Esophagus squamous epithelium (tissue), 5 donors: ENCODE measurements at regions not wholly inside any gene's neighbourhood (a gene's known extent, or its start where the extent isn't known, plus 50 kb on each side); places are given as distances from the start of the nearest gene placed in this dataset.

Experiments used
- DNase-seq: peaks from one replicate; lab custom pipeline; 2025; lab: John Stamatoyannopoulos, UW
- H3K27ac ChIP-seq, 4 donors: fragments of 200-600 bp; sonication (generic); one replicate each; pipeline ENCODE4 v1.5.1; 2016 to 2019; ENCODE audit warnings: mild to moderate bottlenecking in 1 of 4
- H3K27me3 ChIP-seq, 4 donors: fragments of 200-600 bp; sonication (generic); 1 replicate in 3 of 4; 2 replicates in 1 of 4; pipeline versions ENCODE4 v1.5.1 to v1.6.0; 2017 to 2021; ENCODE audit warnings: antibody characterized with exemption in 1 of 4
- H3K36me3 ChIP-seq, 3 donors: fragments of 200-600 bp; sonication (generic); one replicate each; pipeline ENCODE4 v1.5.1; 2016 to 2019
- H3K4me1 ChIP-seq, 3 donors: fragments of 200-600 bp; sonication (generic); one replicate each; pipeline ENCODE4 v1.5.1; 2017 to 2019
- H3K4me3 ChIP-seq, 4 donors: fragments of 200-600 bp; sonication (generic); 1 replicate in 3 of 4; 2 replicates in 1 of 4; pipeline ENCODE4 v1.5.1; 2016 to 2019; ENCODE audit warnings: mild to moderate bottlenecking in 2 of 4, moderate library complexity in 1 of 4
- H3K9me3 ChIP-seq, 3 donors: fragments of 200-600 bp; sonication (generic); one replicate each; pipeline ENCODE4 v1.5.1; 2016 to 2019
- CTCF ChIP-seq, 6 experiments: fragments of 450-650 bp in 4 of 6; fragments of 200-600 bp in 2 of 6; sonication (generic) in 2 of 6; IDR thresholded peaks; one replicate each; pipeline ENCODE4 v1.5.1; 2016 to 2019; ENCODE audit warnings: antibody characterized with exemption in 6 of 6, mild to moderate bottlenecking in 4 of 6, moderate library complexity in 4 of 6
- POLR2A ChIP-seq, 4 donors: fragments of 450-650 bp; IDR thresholded peaks; one replicate each; pipeline ENCODE4 v1.6.1; 2017; ENCODE audit warnings: antibody characterized with exemption in 4 of 4, mild to moderate bottlenecking in 4 of 4, moderate library complexity in 3 of 4
- WGBS, 2 donors: methylation state at CpG; one replicate each; pipeline ENCODE4 v1.1.5; 2018; 5-methylcytosine and 5-hydroxymethylcytosine counted together
- intact Hi-C: fragments of 100-400 bp; cut with DNase I; formaldehyde crosslinking; loops from one replicate; pipeline ENCODE4 v1.15.0; 2022
- donor health status: DM: yes; HTN: yes; CAD: no.

- no peak overlapping the region for H3K27ac ChIP-seq
- no peak for DNase-seq
- 49 to 52% methylated on average over 5 of the region's 5 CpGs for WGBS, 2 donors
- intact Hi-C loops = no loop called here
- no peaks in the 10 kb centered on the region for H3K36me3 ChIP-seq
- no peaks in the 10 kb centered on the region for H3K4me1 ChIP-seq
- H3K9me3 ChIP-seq = no peaks in the 10 kb centered on the region
- no peaks in the 10 kb centered on the region for H3K27me3 ChIP-seq
- no peak overlapping the region for H3K4me3 ChIP-seq
- TF ChIP-seq POLR2A (IDR thresholded peaks at IDR 0.05) (no peak), CTCF (IDR thresholded peaks at IDR 0.05) (no peak)
Measured at GRCh38 chr6:98310443-98310842, 523.9 kb upstream of the POU3F2 start.

- no peak for TF ChIP-seq POLR2A (IDR thresholded peaks at IDR 0.05)
- no peak for TF ChIP-seq CTCF (IDR thresholded peaks at IDR 0.05)
- H3K9me3 ChIP-seq = no peaks in the 10 kb centered on the region
- no peak overlapping the region for H3K4me3 ChIP-seq
- no peak overlapping the region for H3K27ac ChIP-seq
- WGBS, 2 donors = 56 to 70% methylated on average over 3 of the region's 3 CpGs
- no peaks in the 10 kb centered on the region for H3K4me1 ChIP-seq
- intact Hi-C loops = no loop called here
- H3K27me3 ChIP-seq = no peaks in the 10 kb centered on the region
- DNase-seq = no peak
- no peaks in the 10 kb centered on the region for H3K36me3 ChIP-seq
Measured at GRCh38 chr6:98323605-98324004, 510.8 kb upstream of the POU3F2 start.

- no peaks in the 10 kb centered on the region for H3K9me3 ChIP-seq
- WGBS, 2 donors = 30 to 32% methylated on average over 3 of the region's 3 CpGs
- H3K27ac ChIP-seq = no peak overlapping the region
- no peak for DNase-seq
- TF ChIP-seq CTCF (IDR thresholded peaks at IDR 0.05) (no peak), POLR2A (IDR thresholded peaks at IDR 0.05) (no peak)
- no peaks in the 10 kb centered on the region for H3K27me3 ChIP-seq
- intact Hi-C loops = no loop called here
- no peaks in the 10 kb centered on the region for H3K36me3 ChIP-seq
- no peaks in the 10 kb centered on the region for H3K4me1 ChIP-seq
- no peak overlapping the region for H3K4me3 ChIP-seq
Measured at GRCh38 chr6:98324446-98324845, 509.9 kb upstream of the POU3F2 start.

- Histone ChIP-seq H3K27me3 (no peaks in the 10 kb centered on the region), H3K4me1 (no peaks in the 10 kb centered on the region), H3K9me3 (no peaks in the 10 kb centered on the region), H3K27ac (no peak overlapping the region), H3K36me3 (no peaks in the 10 kb centered on the region), H3K4me3 (no peak overlapping the region)
- TF ChIP-seq CTCF (IDR thresholded peaks at IDR 0.05) = no peak
- TF ChIP-seq POLR2A (IDR thresholded peaks at IDR 0.05) = no peak
- no peak for DNase-seq
- intact Hi-C loops = no loop called here
- 22 to 26% methylated on average over 1 of the region's 1 CpG for WGBS, 2 donors
Measured at GRCh38 chr6:98325366-98325765, 509.0 kb upstream of the POU3F2 start.

GRCh38 chr6:98333273-98333672, 501.1 kb upstream of the POU3F2 start:
- 65% methylated on average over 2 of the region's 2 CpGs for WGBS, 2 donors
- H3K4me3 ChIP-seq = no peak overlapping the region
- intact Hi-C loops = no loop called here
- no peaks in the 10 kb centered on the region for H3K4me1 ChIP-seq
- H3K36me3 ChIP-seq = no peaks in the 10 kb centered on the region
- no peaks in the 10 kb centered on the region for H3K27me3 ChIP-seq
- H3K9me3 ChIP-seq = no peaks in the 10 kb centered on the region
- no peak overlapping the region for H3K27ac ChIP-seq
- no peak for TF ChIP-seq CTCF (IDR thresholded peaks at IDR 0.05)
- no peak for DNase-seq
